HUES64 (cell line): ENCODE measurements at regions not wholly inside any gene's neighbourhood (a gene's known extent, or its start where the extent isn't known, plus 50 kb on each side); places are given as distances from the start of the nearest gene placed in this dataset.

Experiments
- H3K27ac ChIP-seq: 2 replicates; pipeline ENCODE4 v1.7.0; 2013; ENCODE audit warnings: low read depth, low read length, inconsistent platforms
- H3K27me3 ChIP-seq: 2 replicates; pipeline ENCODE4 v1.6.1; 2013; ENCODE audit warnings: mild to moderate bottlenecking, low read length; ENCODE audit not compliant: insufficient read depth
- H3K36me3 ChIP-seq: 2 replicates; pipeline ENCODE4 v1.6.1; 2013; ENCODE audit warnings: mild to moderate bottlenecking, low read length; ENCODE audit not compliant: insufficient read depth
- H3K4me1 ChIP-seq: 2 replicates; pipeline ENCODE4 v1.6.1; 2013; ENCODE audit warnings: mild to moderate bottlenecking, low read length, moderate library complexity; ENCODE audit not compliant: insufficient read depth
- H3K4me3 ChIP-seq: 2 replicates; pipeline ENCODE4 v1.5.1; 2013; ENCODE audit warnings: mild to moderate bottlenecking, low read length, moderate library complexity
- H3K9ac ChIP-seq: 2 replicates; pipeline ENCODE4 v1.6.1; 2013; ENCODE audit warnings: mild to moderate bottlenecking, low read depth, low read length
- H3K9me3 ChIP-seq: 2 replicates; pipeline ENCODE4 v1.6.1; 2013; ENCODE audit warnings: low read depth, low read length; ENCODE audit not compliant: insufficient read depth
- WGBS: fragments of 150-250, 120-280 bp; methylation state at CpG from one replicate; pipeline ENCODE4 v1.1.7; 2013; ENCODE audit warnings: missing lambda C conversion rate; 5-methylcytosine and 5-hydroxymethylcytosine counted together

- no peak overlapping the region for H3K4me3 ChIP-seq
- no peaks in the 10 kb centered on the region for H3K27me3 ChIP-seq
- H3K4me1 ChIP-seq = no peaks in the 10 kb centered on the region
- no peak overlapping the region for H3K27ac ChIP-seq
- H3K9ac ChIP-seq = no peak overlapping the region
- no peaks in the 10 kb centered on the region for H3K36me3 ChIP-seq
- 72% methylated on average over 2 of the region's 2 CpGs for WGBS
- no peaks in the 10 kb centered on the region for H3K9me3 ChIP-seq
Measured at GRCh38 chr21:16395285-16395684, 665.5 kb downstream of the USP25 start.

GRCh38 chr21:16402752-16403151 lies 673.0 kb downstream of the USP25 start:
- H3K9me3 ChIP-seq = no peaks in the 10 kb centered on the region
- no peak overlapping the region for H3K4me3 ChIP-seq
- H3K4me1 ChIP-seq = 0 out of 2 replicates have a peak, but pooled peaks cover 3% of the 10 kb centered on the region
- no peak overlapping the region for H3K9ac ChIP-seq
- no peak overlapping the region for H3K27ac ChIP-seq
- no peaks in the 10 kb centered on the region for H3K27me3 ChIP-seq
- no peaks in the 10 kb centered on the region for H3K36me3 ChIP-seq

- H3K27me3 ChIP-seq = no peaks in the 10 kb centered on the region
Measured at GRCh38 chr21:16404776-16405175, 675.0 kb downstream of the USP25 start.

DNA sequence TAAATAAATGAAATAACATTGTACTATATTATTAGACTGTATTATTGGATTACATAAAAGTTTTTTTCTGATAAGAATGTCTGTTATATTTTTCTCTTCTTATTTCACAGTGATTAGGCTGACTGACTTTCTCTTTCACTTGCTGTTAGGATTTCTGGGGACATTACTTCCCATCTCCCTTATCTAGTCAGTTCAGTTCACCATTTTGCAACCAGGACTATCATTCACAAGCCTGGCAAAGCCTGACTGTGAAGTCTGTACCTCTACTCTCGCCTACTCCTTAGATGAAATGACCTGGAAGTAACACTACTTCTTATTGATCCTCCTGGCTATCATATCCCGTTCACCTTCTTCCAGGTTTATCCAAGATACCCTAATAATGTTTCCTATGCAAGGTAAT lies 676.6 kb downstream of the USP25 start:
- Histone ChIP-seq H3K4me3 (no peak overlapping the region), H3K27ac (no peak overlapping the region), H3K27me3 (no peaks in the 10 kb centered on the region), H3K4me1 (0 out of 2 replicates have a peak, but pooled peaks cover 3% of the 10 kb centered on the region), H3K9me3 (no peaks in the 10 kb centered on the region), H3K36me3 (no peaks in the 10 kb centered on the region), H3K9ac (no peak overlapping the region)
- 91% methylated on average over 2 of the region's 2 CpGs for WGBS

More at GRCh38 chr21:16404776-16405175, 675.0 kb downstream of the USP25 start:
- Histone ChIP-seq H3K9ac (no peak overlapping the region; the same call in 1 of the 2 replicates), H3K36me3 (no peaks in the 10 kb centered on the region), H3K27ac (no peak overlapping the region), H3K4me1 (0 out of 2 replicates have a peak, but pooled peaks cover 3% of the 10 kb centered on the region), H3K9me3 (no peaks in the 10 kb centered on the region), H3K4me3 (no peak overlapping the region)
- 100% methylated on average over 1 of the region's 1 CpG for WGBS

- Histone ChIP-seq H3K4me1 (0 out of 2 replicates have a peak, but pooled peaks cover 3% of the 10 kb centered on the region), H3K27me3 (no peaks in the 10 kb centered on the region), H3K4me3 (no peak overlapping the region), H3K9ac (no peak overlapping the region), H3K9me3 (no peaks in the 10 kb centered on the region), H3K27ac (no peak overlapping the region), H3K36me3 (no peaks in the 10 kb centered on the region)
- 100% methylated on average over 1 of the region's 1 CpG for WGBS
Measured at GRCh38 chr21:16407403-16408240, 677.8 kb downstream of the USP25 start.

DNA sequence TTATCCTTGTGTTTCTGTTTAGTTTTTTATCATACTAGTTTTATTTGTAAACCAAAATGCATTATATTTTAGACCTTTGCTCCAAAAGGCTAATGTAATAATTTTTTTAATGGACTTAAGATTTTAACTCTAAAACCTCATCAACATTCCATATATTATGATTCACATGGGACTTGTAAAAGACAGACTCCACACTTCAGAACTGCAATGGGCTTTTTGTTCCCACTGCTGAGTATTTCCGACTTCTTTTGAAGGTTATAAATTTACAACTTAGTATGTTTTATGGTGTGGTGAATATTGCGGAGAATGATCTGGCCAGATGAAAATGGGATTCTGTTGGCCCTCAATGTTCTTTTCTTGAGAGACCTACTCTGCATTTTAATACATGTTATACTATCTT lies 678.5 kb downstream of the USP25 start:
- no peaks in the 10 kb centered on the region for H3K9me3 ChIP-seq
- no peak overlapping the region for H3K27ac ChIP-seq
- H3K36me3 ChIP-seq = no peaks in the 10 kb centered on the region
- WGBS = 88% methylated on average over 2 of the region's 2 CpGs
- H3K4me3 ChIP-seq = no peak overlapping the region
- 0 out of 2 replicates have a peak, but pooled peaks cover 3% of the 10 kb centered on the region for H3K4me1 ChIP-seq
- H3K27me3 ChIP-seq = no peaks in the 10 kb centered on the region
- H3K9ac ChIP-seq = no peak overlapping the region

GRCh38 chr21:16409352-16409751 lies 679.6 kb downstream of the USP25 start:
- Histone ChIP-seq H3K27me3 (no peaks in the 10 kb centered on the region), H3K4me3 (no peak overlapping the region), H3K27ac (no peak overlapping the region), H3K9ac (no peak overlapping the region), H3K36me3 (no peaks in the 10 kb centered on the region), H3K9me3 (no peaks in the 10 kb centered on the region), H3K4me1 (0 out of 2 replicates have a peak, but pooled peaks cover 3% of the 10 kb centered on the region)
- 88% methylated on average over 2 of the region's 2 CpGs for WGBS

GRCh38 chr21:16418226-16418625 lies 688.4 kb downstream of the USP25 start:
- Histone ChIP-seq H3K9me3 (no peaks in the 10 kb centered on the region), H3K27ac (no peak overlapping the region), H3K4me1 (0 out of 2 replicates have a peak, but pooled peaks cover 2% of the 10 kb centered on the region), H3K27me3 (no peaks in the 10 kb centered on the region), H3K9ac (no peak overlapping the region), H3K4me3 (no peak overlapping the region), H3K36me3 (no peaks in the 10 kb centered on the region)
- 96% methylated on average over 2 of the region's 2 CpGs for WGBS

GRCh38 chr21:16418642-16419041 lies 688.9 kb downstream of the USP25 start:
- no peaks in the 10 kb centered on the region for H3K9me3 ChIP-seq
- no peak overlapping the region for H3K9ac ChIP-seq
- no peaks in the 10 kb centered on the region for H3K27me3 ChIP-seq
- no peaks in the 10 kb centered on the region for H3K36me3 ChIP-seq
- no peak overlapping the region for H3K27ac ChIP-seq
- WGBS = 96% methylated on average over 5 of the region's 5 CpGs
- 0 out of 2 replicates have a peak, but pooled peaks cover 2% of the 10 kb centered on the region for H3K4me1 ChIP-seq
- H3K4me3 ChIP-seq = no peak overlapping the region

GRCh38 chr21:16419188-16419921 lies 689.6 kb downstream of the USP25 start:
- H3K27me3 ChIP-seq = no peaks in the 10 kb centered on the region
- no peak overlapping the region for H3K27ac ChIP-seq
- H3K9me3 ChIP-seq = no peaks in the 10 kb centered on the region
- no peak overlapping the region for H3K4me3 ChIP-seq
- 0 out of 2 replicates have a peak, but pooled peaks cover 2% of the 10 kb centered on the region for H3K4me1 ChIP-seq
- WGBS = 94% methylated on average over 13 of the region's 14 CpGs
- no peak overlapping the region for H3K9ac ChIP-seq
- H3K36me3 ChIP-seq = no peaks in the 10 kb centered on the region

DNA sequence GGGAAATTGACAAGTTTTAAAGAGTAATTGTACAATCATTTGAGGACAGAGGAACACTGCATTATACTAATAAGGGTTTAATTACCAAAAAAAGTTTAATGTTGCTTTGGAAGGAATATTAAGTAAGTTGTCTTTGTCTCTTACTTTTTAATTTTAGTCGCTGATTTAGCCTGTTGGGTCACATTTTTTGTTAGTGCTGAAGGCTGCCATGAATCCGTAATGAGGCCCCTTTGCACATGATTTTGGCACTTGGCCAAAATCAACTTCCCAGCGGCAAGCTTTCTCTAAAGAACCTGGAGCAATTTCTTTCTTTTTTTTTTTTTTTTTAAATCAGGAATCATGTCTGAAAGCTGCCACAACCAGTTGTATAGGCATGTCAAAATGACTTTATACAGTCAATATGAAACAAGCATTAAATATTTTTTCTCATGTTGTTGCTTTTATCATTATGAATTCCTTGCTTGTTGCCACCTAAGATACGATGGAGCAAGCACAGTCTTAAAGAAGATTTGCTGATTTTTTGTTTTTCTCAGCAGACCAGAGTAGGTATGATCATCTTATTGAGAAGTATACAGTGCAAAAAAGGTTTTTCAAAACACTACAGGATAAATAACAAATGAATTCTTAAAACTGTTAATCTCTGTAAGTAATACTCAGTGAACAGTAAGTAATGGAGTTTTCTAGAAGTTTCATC lies 690.4 kb downstream of the USP25 start:
- WGBS = 86% methylated on average over 4 of the region's 4 CpGs
- Histone ChIP-seq H3K9me3 (no peaks in the 10 kb centered on the region), H3K4me1 (0 out of 2 replicates have a peak, but pooled peaks cover 2% of the 10 kb centered on the region), H3K27ac (no peak overlapping the region), H3K9ac (no peak overlapping the region), H3K36me3 (no peaks in the 10 kb centered on the region), H3K4me3 (no peak overlapping the region), H3K27me3 (no peaks in the 10 kb centered on the region)
